ENCODE measurements at regions not wholly inside any gene's neighbourhood (a gene's known extent, or its start where the extent isn't known, plus 50 kb on each side); places are given as distances from the start of the nearest gene placed in this dataset.

DNA sequence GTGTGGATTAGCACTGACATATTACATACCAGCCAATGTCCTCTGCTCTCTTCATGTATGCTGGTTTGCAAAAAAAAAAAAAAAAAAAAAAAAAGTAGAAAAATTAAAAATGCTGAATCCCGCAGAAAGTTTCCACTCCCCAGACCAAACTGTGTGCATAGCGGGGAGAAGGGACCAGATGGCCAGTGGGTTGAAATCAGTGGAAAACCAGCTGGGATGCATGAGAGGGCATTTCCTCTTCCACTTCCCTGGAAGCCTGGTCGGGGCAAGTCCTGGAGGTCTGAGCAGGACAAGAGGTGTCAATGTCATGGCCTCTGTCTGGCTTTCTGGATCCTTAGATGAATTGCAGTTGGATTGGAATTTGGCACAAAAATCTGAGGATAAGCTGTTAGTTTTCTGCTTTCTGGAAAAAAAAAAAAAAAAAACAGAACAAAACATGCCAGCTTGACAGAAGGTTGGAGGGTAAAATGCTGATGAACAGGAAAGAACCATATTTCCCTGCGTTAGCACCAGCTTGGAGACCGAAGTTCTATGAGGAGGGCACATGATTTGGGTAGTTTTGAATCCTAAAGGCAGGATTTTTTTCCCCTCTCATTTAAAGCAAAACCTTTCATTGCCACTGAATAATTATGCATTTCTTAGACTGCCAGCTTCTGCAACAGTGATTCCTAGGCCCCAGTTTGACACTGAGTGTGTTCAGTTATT lies 941.5 kb upstream of the EEF2KMT start:
- DNase-seq (ENCODE audit: low read depth in 2 of 3, low spot score in 2 of 3), result no peak

DNA sequence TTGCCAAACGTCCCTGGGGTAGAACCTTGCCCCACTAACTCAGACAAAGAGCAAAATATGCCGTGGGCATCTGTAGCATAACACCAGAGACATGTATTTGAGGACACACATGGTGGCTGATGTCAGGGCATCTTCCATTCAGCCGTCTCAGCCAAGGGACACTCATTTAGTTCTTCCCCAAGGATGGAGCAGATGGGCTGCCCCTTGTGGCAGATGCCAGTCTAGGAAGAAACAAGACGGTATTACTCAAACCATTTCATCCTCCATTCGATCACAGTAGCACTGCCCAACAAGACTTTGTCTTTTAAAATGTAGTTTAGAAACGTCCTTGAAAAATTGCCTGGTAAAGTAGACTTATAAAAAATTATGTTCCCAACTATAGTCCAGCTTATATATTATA lies 937.6 kb upstream of the EEF2KMT start:
- no peak for DNase-seq (ENCODE audit: low read depth in 2 of 3, low spot score in 2 of 3)

DNA sequence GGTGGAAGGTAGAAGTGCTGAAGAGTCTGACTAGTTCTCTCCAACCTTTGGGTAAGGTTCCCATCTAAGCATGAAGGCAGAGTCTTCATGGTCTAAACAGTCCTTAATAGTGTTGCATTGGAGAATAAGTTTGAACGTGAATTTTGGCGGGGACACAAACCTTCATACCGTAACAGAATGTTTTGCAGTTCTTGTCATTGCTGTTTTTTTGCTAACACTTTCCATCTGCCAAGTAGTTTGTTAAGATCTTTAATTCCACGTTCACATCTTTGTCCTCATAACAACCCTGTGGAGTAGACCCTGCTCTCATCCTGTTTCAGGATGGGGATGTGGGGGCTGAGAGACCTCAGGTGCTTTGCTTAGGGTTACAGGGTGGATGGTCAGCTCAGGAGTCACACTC lies 936.9 kb upstream of the EEF2KMT start:
- DNase-seq (ENCODE audit: low read depth in 2 of 3, low spot score in 2 of 3), result no peak

DNA sequence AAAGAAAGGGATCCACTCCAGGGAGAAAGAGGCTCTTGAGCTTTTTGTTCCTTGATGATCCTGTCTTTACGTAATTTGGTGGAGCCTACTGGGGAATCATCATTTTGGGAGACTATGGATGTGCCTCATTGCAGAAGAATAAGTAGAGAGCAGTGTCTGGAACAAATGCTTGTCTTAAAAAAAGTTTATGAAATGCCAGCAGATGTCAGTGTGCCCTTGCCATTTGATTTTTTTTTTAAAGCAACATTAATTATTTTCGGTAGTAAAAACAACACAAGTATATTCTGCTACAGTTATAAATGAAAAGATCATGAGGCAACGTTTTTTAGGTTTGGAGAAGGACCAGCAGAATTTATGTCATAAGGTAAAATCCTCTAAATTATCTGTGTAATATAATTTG lies 934.8 kb upstream of the EEF2KMT start:
- DNase-seq (ENCODE audit: low read depth in 2 of 3, low spot score in 2 of 3), result no peak

DNA sequence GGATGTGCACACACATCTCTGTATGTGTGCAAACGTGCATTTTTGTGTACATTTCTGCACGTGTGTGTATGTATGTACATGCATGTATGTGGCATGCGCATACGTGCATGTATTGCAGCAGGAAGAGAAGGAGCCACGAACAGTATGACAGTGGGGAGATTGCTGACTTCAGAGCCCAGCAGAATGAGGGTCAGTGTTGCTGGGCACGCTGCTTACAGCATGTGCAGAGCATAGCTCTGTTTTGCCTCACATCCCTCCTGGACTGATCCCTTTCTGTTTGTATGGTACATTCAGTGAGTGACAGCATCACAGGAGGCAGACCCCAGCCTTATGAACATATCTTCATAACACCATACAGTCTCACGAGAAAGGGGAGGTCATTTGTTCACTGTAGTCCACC lies 934.0 kb upstream of the EEF2KMT start:
- DNase-seq (ENCODE audit: low read depth in 2 of 3, low spot score in 2 of 3), result no peak

DNA sequence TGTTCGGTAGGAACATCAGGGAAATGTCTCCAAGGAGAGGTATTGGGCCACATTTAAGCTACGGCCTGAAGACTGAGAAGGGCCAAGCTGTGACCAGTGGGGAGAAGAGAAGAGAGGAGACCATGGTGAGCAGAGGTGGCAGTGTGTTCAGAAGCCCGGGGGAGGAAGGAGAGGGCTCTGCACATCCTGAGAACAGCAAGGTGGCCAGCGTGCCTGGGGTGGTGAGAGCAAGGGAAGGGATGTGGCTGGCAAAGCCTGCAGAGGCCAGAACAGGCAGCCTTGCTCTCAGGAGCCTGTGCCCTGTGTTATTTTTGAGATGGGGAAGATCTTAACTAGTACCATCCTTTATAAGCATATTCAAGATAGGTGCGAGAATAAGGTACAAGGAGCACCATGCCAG lies 933.5 kb upstream of the EEF2KMT start:
- no peak for DNase-seq (ENCODE audit: low read depth in 2 of 3, low spot score in 2 of 3)

DNA sequence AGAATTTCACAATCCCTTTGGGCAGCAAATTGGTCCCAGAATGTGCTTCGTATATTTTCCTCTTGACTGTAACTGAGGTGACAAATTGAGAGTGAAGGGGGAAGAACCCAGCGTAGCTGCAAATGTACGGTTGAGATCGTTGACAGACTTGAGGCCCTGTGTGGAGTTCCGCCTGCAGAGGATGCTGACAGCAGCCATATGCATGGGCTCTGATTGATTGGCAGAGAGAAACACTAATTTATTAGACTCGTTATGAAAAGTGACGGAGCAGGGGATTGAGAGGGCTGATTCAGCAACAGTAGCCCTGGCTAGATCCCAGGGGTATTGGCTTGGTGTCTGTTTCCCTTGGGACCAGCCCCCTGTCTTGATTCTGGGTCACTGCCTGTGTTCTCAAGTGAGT lies 930.1 kb upstream of the EEF2KMT start:
- no peak for DNase-seq (ENCODE audit: low read depth in 2 of 3, low spot score in 2 of 3)

DNA sequence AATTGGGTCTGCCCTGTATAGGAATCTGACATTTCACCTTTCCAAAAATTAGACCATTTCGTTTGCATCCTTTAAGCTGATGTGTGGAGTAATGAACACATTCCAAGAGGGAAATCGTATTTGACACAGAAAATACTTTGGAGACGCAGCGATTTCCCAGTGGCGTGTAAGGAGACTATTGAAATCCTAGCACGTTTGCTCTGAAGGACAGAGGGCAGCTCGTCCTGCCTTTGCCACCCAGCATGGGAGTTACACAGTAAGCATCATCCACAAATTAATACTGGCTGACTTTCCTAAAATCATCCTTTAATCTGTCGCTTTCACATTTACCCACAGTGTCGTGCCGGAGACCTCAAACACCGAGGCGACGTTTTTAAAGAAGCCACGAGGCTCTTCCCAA lies 925.9 kb upstream of the EEF2KMT start:
- no peak for DNase-seq (ENCODE audit: low read depth in 2 of 3, low spot score in 2 of 3)

DNA sequence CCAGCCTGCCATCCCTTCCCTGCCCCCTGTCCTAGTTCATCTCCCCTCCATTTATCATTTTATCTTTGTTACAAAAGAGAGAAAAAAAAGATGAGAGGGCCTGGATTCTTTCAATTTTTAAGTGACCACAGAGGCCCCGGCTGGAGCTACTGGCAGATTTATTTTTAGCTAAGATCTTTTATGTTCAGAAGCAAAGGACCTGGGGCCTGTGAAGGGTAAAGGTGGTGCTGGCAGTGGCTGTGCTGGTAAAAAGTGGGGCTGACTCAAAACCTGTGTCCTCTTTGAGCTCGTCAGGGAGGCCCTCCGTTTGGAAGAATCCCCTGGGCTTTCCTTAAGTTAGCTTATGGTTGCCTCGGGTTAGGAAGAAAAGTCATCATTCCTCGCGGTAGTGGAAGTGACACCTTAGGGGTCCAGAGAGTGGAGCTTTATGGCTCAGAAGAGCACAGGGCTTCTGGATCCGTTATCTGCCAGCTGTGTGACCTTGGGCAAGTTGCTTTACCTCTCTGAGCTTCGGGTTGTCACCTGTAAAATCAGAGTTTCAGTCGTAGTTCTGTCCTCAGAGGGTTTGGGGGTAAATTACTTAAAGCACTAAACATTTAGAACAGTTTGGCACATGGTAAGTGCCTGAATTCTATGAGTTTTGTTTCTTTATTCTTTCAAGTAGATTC lies 923.8 kb upstream of the EEF2KMT start:
- no peak for DNase-seq (ENCODE audit: low read depth in 2 of 3, low spot score in 2 of 3)

DNA sequence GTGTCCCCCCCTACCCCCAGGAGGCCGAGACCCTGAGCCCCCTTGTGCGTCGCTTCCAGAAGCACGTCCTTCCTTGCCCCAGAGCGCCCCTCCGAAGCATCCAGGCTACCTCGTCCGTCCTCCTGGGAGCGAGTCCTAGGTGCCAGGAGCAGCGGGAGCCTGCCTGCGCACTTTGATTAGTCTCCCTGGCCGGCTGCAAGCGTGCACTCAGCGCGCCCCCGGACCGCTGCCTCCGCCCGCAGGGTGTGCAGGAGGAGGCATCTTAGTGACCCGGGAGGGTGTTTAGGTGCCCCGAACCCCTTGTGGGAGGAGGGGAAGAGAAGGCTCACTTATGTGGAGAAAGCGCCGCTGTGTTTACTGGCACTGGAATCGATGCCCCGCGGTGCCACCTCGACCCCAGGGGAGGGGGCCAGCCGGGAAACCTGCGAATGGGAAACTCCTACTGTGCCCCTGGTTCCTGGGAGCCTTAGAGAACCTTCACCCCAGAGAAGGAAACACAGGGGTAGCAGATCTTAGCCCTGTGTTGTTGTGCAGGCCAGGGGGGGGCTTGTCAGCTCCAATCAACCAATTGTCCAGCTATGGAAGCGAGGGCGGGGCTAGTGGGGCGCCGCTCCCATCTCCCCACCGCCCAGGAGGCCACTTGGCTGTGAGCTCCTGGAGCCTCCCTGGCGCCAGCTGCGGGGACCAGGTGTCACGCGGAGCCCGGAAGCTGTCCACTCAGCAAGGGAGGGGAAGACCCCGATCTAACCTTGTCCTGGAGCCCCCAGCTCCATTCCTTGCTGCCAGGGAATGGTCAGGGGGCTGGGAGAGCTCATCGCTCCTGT lies 922.8 kb upstream of the EEF2KMT start:
- DNase-seq (ENCODE audit: low read depth in 2 of 3, low spot score in 2 of 3), result no peak

DNA sequence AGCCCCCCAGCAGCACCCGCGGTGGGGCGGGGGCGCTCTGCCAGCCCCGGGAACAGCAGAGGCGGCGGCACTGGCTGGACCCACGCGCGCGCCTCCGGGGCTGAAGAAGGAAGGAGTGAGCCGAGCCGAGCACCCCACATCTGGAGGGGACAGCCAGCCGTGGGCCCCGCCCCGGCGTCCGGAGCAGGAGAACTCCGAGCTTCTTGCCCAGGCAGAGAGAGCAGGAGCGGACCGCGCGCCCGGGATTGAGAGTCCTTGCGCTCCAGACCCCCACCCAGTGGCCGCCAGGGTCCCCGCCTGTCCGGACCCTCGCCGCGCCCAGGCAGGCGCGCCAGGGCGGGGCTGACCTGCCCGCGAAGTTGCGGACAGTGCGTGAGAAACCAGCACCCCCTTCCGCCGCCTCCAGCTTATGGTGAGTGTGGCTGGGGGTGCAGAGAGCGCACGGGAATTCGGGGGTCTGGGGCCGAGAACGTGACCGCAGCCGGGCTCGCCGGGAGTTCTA lies 921.9 kb upstream of the EEF2KMT start:
- DNase-seq (ENCODE audit: low read depth in 2 of 3, low spot score in 2 of 3), result no peak

DNA sequence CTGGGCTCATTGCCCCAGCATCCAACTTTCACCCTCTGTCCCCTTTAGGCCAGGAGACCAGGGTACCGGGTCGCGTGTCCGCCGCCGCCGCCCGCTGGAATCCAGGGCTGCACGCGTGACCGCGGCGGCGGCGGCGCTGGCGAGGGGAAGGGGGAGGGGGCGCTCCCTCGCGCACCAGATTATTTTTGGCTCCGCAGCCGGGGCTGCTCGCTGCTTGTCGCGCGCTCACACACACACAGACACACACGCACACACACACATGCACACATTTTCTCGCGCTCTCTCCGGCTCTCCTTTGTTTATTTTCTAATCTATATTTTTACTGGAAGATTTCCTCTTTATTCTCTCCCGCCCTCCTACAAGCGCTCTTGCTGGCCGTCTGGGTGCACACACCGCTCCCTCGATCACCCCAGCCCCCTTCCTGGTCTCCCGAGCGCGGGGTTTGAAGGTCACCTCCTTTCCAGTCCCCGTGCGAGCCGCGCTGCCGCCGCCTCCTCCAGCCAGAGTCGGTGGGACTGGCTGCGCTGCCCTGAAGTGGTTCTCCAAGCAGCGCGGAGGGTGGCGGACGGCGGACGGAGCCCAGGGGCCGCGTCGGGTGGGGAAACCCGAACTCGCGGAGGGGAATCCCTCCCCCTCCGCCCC lies 921.4 kb upstream of the EEF2KMT start:
- no peak for DNase-seq (ENCODE audit: low read depth in 2 of 3, low spot score in 2 of 3)

DNA sequence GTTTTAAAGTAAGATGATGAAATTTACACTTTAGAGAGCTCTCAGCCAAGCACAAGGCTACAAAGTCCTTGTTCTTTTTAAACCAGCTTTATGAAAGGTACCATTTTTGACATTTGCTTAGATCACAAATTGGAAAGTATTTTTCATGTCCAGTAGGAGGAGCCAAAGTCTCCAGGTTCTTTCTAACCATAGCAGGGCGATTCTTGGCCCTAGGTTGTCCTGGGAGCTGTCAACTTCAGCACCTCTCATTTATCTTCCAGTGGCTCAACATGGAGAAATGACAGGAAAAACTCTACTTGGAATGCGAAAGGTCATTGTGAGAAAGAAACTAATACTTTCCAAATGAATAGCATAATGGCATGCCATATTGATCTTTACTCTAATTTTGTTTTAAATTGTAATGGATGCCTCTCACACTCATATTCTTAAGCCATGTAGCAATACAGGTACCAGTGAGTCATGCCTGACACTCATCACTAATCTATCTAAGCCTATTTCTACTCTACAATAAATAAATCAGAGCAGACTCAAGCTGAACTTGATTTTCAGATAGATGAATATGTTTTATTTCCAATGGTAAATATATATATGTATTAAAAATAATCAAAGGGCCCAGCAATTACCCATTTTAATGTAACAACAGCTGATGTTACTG lies 919.1 kb upstream of the EEF2KMT start:
- DNase-seq (ENCODE audit: low read depth in 2 of 3, low spot score in 2 of 3), result no peak

DNA sequence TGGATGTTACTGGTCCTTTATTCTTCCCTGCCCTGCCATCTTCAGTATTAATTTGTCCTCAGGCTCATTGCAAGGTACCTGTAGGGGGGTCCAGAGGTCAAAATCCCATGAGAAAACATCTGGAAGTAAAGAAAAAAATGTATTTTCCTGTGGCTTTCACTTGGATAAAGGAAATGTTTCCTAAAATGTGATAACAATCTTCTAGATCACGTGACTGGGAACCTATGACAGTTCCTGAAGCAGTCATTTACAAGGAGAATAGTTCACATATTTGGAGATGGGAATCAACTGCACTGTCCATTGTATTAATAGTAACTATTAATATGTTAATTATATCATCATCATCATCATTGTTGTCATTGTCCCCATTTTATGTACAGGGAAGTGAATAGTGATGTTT lies 915.1 kb upstream of the EEF2KMT start:
- DNase-seq (ENCODE audit: low read depth in 2 of 3, low spot score in 2 of 3), result no peak

DNA sequence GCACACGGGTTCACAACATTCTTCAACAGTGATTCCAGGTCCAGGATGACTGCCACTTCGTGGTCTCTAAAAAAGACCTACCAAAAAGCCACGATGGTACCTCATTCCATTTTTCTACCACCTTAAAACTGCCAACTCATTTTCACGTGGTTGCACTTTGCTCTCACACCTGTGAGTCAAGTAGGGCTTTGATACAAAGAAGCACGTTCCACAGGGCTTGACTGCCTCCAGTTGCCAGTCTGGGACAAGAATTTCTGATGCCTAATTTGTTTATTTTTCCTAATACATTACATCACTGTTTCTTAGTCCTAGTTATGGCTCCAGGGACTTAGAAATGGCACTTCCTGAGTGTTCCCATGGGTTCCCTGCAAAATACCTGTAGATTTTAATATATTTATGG lies 911.6 kb upstream of the EEF2KMT start:
- DNase-seq (ENCODE audit: low read depth in 2 of 3, low spot score in 2 of 3), result no peak

DNA sequence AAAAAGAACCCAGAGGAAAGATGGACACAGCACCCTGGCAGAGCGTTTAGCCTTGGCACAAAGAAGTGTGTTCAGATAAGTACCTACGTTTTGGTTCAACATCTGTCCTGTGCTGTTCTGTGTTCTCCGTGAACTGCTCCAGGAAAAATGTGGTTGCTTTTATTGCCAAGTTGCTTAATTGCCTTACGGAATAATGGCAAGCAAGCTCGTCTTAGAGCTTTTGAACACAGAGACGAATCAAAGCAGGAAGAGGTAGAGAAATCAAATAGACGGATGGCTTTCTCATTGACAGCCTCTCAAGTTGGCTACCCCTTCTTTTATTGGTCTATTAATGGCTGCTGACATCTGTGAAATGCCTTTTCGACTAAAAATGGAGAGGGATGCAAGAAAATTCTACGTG lies 911.1 kb upstream of the EEF2KMT start:
- DNase-seq (ENCODE audit: low read depth in 2 of 3, low spot score in 2 of 3), result no peak

DNA sequence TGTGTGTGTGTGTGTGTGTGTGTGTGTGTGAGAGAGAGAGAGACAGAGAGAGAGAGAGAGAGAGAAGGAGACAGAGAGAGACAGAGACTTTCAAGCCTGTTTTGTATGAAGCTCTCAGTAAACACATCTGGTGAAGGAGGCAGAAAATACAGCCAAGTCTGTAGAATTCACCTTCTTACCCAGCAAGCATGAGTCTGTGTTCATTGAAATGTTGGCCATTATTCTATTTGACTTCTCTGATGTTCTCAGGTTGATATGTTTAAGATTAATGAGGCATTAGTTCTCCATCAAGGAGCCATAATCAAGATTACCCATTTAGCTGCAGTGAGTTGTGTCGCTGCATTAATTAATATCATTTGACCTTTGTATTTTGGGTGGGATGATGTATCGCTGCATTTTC lies 895.8 kb upstream of the EEF2KMT start:
- no peak for DNase-seq (ENCODE audit: low read depth in 2 of 3, low spot score in 2 of 3)

DNA sequence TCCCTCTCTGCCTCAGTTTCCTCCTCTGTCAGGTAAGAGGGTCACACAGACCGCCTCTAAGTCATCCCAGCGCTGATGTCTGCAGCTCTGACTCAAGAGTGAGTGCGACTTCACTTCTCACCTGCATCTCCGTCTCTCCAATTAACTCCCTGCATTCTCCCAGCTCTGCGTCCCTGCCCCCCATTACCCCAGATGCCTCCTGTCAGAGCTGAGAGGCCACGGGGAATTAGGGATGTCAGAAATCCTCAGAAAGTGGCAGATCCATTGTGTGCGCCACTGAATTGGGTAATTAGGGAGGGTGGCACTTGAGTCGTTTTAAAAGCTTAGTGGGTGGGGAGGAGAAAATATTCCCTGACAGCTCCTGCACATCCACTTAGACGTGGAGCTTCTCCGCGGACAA lies 885.4 kb upstream of the EEF2KMT start:
- DNase-seq (ENCODE audit: low read depth in 2 of 3, low spot score in 2 of 3), result no peak

DNA sequence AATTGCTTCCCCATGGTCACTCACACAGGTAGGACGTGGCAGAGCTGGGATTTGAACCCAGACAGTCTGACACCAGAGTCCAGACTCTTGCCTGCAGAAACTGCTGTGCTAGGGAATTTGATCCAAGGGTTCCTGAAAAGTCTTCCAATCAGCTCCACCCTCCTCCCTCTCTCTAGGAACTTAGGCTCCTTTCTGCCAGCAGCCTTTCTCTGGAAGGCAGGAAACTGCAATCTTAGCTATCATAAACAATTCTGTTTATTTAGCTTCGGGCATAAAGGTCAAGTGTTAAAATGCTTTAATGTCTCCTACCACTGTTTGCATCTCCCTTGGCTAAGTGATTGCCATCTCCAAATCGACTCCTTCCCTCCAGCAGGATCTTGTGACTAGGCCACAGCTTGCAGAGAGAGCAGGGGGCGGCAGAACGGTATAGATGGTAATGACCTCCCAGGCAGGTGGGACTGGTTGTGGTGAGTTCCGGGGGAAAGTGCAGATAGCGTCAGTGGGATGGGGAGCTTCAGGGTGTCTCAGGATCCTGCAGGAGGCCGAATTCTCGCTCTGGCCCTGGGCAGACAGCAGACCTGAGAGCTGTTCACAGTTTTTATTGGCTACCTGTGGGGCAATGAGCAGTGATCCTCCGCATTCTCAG lies 882.4 kb upstream of the EEF2KMT start:
- DNase-seq (ENCODE audit: low read depth in 2 of 3, low spot score in 2 of 3), result no peak

DNA sequence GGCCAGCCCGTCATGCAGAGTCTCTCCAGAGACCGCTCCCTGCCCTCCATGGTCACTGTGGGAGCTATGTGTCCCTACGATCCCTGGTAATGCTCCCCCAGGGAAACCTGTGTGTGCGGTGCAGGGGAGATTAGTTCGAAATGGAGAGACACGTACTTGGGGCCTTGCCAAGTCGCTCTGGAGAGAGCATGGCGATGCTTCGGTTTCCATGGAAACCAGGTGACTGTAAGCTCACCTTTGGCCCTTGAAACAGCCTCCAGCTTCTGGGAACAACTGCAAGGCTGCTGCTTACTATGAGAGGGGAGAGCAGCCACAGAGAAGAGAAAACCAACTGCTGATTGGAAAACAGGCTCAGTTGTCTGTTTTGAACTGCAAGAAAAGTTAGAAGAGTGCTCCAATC lies 879.7 kb upstream of the EEF2KMT start:
- no peak for DNase-seq (ENCODE audit: low read depth in 2 of 3, low spot score in 2 of 3)
